ENCODE measurements at regions not wholly inside any gene's neighbourhood (a gene's known extent, or its start where the extent isn't known, plus 50 kb on each side); places are given as distances from the start of the nearest gene placed in this dataset.

- Mint-ChIP-seq H3K4me1 (ENCODE audit: low read depth) (no peaks in the 10 kb centered on the region), H3K27me3 (ENCODE audit: low read depth) (no peaks in the 10 kb centered on the region), H3K27ac (no peak overlapping the region), H3K36me3 (ENCODE audit: low read depth) (no peaks in the 10 kb centered on the region), H3K4me3 (no peak overlapping the region), H3K9me3 (no peaks in the 10 kb centered on the region)
Observed at GRCh38 chr2:145137901-145138300, 618.0 kb upstream of the ZEB2 start.

GRCh38 chr2:145137211-145137610 lies 617.3 kb upstream of the ZEB2 start:
- H3K9me3 Mint-ChIP-seq = no peaks in the 10 kb centered on the region
- H3K27me3 Mint-ChIP-seq (ENCODE audit: low read depth) = no peaks in the 10 kb centered on the region

GRCh38 chr2:145136702-145137101 lies 616.8 kb upstream of the ZEB2 start:
- Mint-ChIP-seq H3K36me3 (ENCODE audit: low read depth) (no peaks in the 10 kb centered on the region), H3K27ac (no peak overlapping the region), H3K4me1 (ENCODE audit: low read depth) (no peaks in the 10 kb centered on the region)

More at GRCh38 chr2:145137211-145137610, 617.3 kb upstream of the ZEB2 start:
- no peaks in the 10 kb centered on the region for H3K4me1 Mint-ChIP-seq (ENCODE audit: low read depth)
- no peak overlapping the region for H3K27ac Mint-ChIP-seq
- no peak overlapping the region for H3K4me3 Mint-ChIP-seq
- no peaks in the 10 kb centered on the region for H3K36me3 Mint-ChIP-seq (ENCODE audit: low read depth)

GRCh38 chr2:145126146-145126545 lies 606.2 kb upstream of the ZEB2 start:
- Mint-ChIP-seq H3K9me3 (no peaks in the 10 kb centered on the region), H3K4me3 (no peak overlapping the region), H3K4me1 (ENCODE audit: low read depth) (no peaks in the 10 kb centered on the region), H3K27ac (no peak overlapping the region), H3K36me3 (ENCODE audit: low read depth) (no peaks in the 10 kb centered on the region), H3K27me3 (ENCODE audit: low read depth) (no peaks in the 10 kb centered on the region)

More at GRCh38 chr2:145136702-145137101, 616.8 kb upstream of the ZEB2 start:
- no peaks in the 10 kb centered on the region for H3K9me3 Mint-ChIP-seq
- no peaks in the 10 kb centered on the region for H3K27me3 Mint-ChIP-seq (ENCODE audit: low read depth)
- no peak overlapping the region for H3K4me3 Mint-ChIP-seq

- Mint-ChIP-seq H3K36me3 (ENCODE audit: low read depth) (no peaks in the 10 kb centered on the region), H3K4me1 (ENCODE audit: low read depth) (no peaks in the 10 kb centered on the region), H3K27me3 (ENCODE audit: low read depth) (no peaks in the 10 kb centered on the region), H3K27ac (no peak overlapping the region), H3K4me3 (no peak overlapping the region), H3K9me3 (no peaks in the 10 kb centered on the region)
Observed at GRCh38 chr2:145124085-145124484, 604.2 kb upstream of the ZEB2 start.

GRCh38 chr2:145123606-145124005 lies 603.7 kb upstream of the ZEB2 start:
- H3K4me1 Mint-ChIP-seq (ENCODE audit: low read depth) = no peaks in the 10 kb centered on the region
- no peaks in the 10 kb centered on the region for H3K9me3 Mint-ChIP-seq
- H3K4me3 Mint-ChIP-seq = no peak overlapping the region
- no peaks in the 10 kb centered on the region for H3K27me3 Mint-ChIP-seq (ENCODE audit: low read depth)
- no peaks in the 10 kb centered on the region for H3K36me3 Mint-ChIP-seq (ENCODE audit: low read depth)
- H3K27ac Mint-ChIP-seq = no peak overlapping the region

GRCh38 chr2:145119225-145119624 lies 599.3 kb upstream of the ZEB2 start:
- H3K27ac Mint-ChIP-seq = no peak overlapping the region
- H3K4me1 Mint-ChIP-seq (ENCODE audit: low read depth) = no peaks in the 10 kb centered on the region
- H3K4me3 Mint-ChIP-seq = no peak overlapping the region
- H3K9me3 Mint-ChIP-seq = no peaks in the 10 kb centered on the region
- H3K27me3 Mint-ChIP-seq (ENCODE audit: low read depth) = no peaks in the 10 kb centered on the region
- no peaks in the 10 kb centered on the region for H3K36me3 Mint-ChIP-seq (ENCODE audit: low read depth)

- H3K36me3 Mint-ChIP-seq (ENCODE audit: low read depth) = no peaks in the 10 kb centered on the region
- H3K4me3 Mint-ChIP-seq = no peak overlapping the region
- H3K27me3 Mint-ChIP-seq (ENCODE audit: low read depth) = no peaks in the 10 kb centered on the region
- H3K4me1 Mint-ChIP-seq (ENCODE audit: low read depth) = no peaks in the 10 kb centered on the region
- H3K27ac Mint-ChIP-seq = no peak overlapping the region
- no peaks in the 10 kb centered on the region for H3K9me3 Mint-ChIP-seq
Observed at GRCh38 chr2:145116834-145117725, 597.2 kb upstream of the ZEB2 start.

- Mint-ChIP-seq H3K9me3 (no peaks in the 10 kb centered on the region), H3K36me3 (ENCODE audit: low read depth) (no peaks in the 10 kb centered on the region), H3K4me3 (no peak overlapping the region), H3K4me1 (ENCODE audit: low read depth) (no peaks in the 10 kb centered on the region), H3K27ac (no peak overlapping the region), H3K27me3 (ENCODE audit: low read depth) (no peaks in the 10 kb centered on the region)
Observed at GRCh38 chr2:145116056-145116455, 596.1 kb upstream of the ZEB2 start.

- Mint-ChIP-seq H3K27ac (no peak overlapping the region), H3K9me3 (no peaks in the 10 kb centered on the region), H3K27me3 (ENCODE audit: low read depth) (no peaks in the 10 kb centered on the region), H3K4me3 (no peak overlapping the region), H3K36me3 (ENCODE audit: low read depth) (no peaks in the 10 kb centered on the region), H3K4me1 (ENCODE audit: low read depth) (no peaks in the 10 kb centered on the region)
Observed at GRCh38 chr2:145114726-145115125, 594.8 kb upstream of the ZEB2 start.

GRCh38 chr2:145112467-145112866 lies 592.5 kb upstream of the ZEB2 start:
- Mint-ChIP-seq H3K4me1 (ENCODE audit: low read depth) (no peaks in the 10 kb centered on the region), H3K4me3 (no peak overlapping the region), H3K27ac (no peak overlapping the region), H3K27me3 (ENCODE audit: low read depth) (no peaks in the 10 kb centered on the region), H3K9me3 (no peaks in the 10 kb centered on the region), H3K36me3 (ENCODE audit: low read depth) (no peaks in the 10 kb centered on the region)

- no peaks in the 10 kb centered on the region for H3K9me3 Mint-ChIP-seq
- H3K36me3 Mint-ChIP-seq (ENCODE audit: low read depth) = no peaks in the 10 kb centered on the region
- no peaks in the 10 kb centered on the region for H3K27me3 Mint-ChIP-seq (ENCODE audit: low read depth)
- H3K4me3 Mint-ChIP-seq = no peak overlapping the region
- H3K27ac Mint-ChIP-seq = no peak overlapping the region
- H3K4me1 Mint-ChIP-seq (ENCODE audit: low read depth) = no peaks in the 10 kb centered on the region
Observed at GRCh38 chr2:145110668-145111356, 590.9 kb upstream of the ZEB2 start.

GRCh38 chr2:145108959-145109710 lies 589.2 kb upstream of the ZEB2 start:
- no peaks in the 10 kb centered on the region for H3K4me1 Mint-ChIP-seq (ENCODE audit: low read depth)
- no peaks in the 10 kb centered on the region for H3K36me3 Mint-ChIP-seq (ENCODE audit: low read depth)
- no peak overlapping the region for H3K4me3 Mint-ChIP-seq
- H3K9me3 Mint-ChIP-seq = no peaks in the 10 kb centered on the region
- H3K27me3 Mint-ChIP-seq (ENCODE audit: low read depth) = no peaks in the 10 kb centered on the region
- H3K27ac Mint-ChIP-seq = no peak overlapping the region

GRCh38 chr2:145108361-145108778 lies 588.5 kb upstream of the ZEB2 start:
- H3K36me3 Mint-ChIP-seq (ENCODE audit: low read depth) = no peaks in the 10 kb centered on the region
- H3K4me1 Mint-ChIP-seq (ENCODE audit: low read depth) = no peaks in the 10 kb centered on the region
- no peaks in the 10 kb centered on the region for H3K9me3 Mint-ChIP-seq
- no peaks in the 10 kb centered on the region for H3K27me3 Mint-ChIP-seq (ENCODE audit: low read depth)
- no peak overlapping the region for H3K4me3 Mint-ChIP-seq
- no peak overlapping the region for H3K27ac Mint-ChIP-seq

All from T-helper 1 cell treated with Interleukin-12 subunit alpha and Interleukin-12 subunit beta and Interleukin-4 antibody, amounts not matched to agents 30 μg/mL and 1 μg/mL, for 36 hours (primary cell).